HCT116 (cell line): ENCODE measurements at regions not wholly inside any gene's neighbourhood (a gene's known extent, or its start where the extent isn't known, plus 50 kb on each side); places are given as distances from the start of the nearest gene placed in this dataset.

Source experiments
- ATAC-seq: fragments of 200-7000 bp; cut with Tn5 transposase; 2 replicates; pipeline ENCODE4 v1.9.1; 2020; ENCODE audit warnings: mild to moderate bottlenecking, moderate library complexity
- BruUV-seq: library from RNA; stranded (reverse); fragments of 400-500 nt; replicated peaks from 2 replicates; lab custom pipeline; 2021; lab: Mats Ljungman, UMichigan
- CTCF ChIA-PET: fragments of 300-600 bp; sonication (Branson Sonifier 250); formaldehyde crosslinking; loops from one replicate; lab custom pipeline; 2021; ENCODE audit warnings: antibody characterized with exemption; lab: Charles Lee
- POLR2A ChIA-PET: fragments of 300-600, 350-600 bp; sonication (Branson Sonifier 250); formaldehyde crosslinking; loops from one replicate; lab custom pipeline; 2021; ENCODE audit warnings: antibody characterized with exemption; lab: Charles Lee
- RAD21 ChIA-PET, 2 experiments: fragments of 300-600 bp; sonication (Branson Sonifier 250); formaldehyde crosslinking; loops; one replicate each; lab custom pipeline; 2023; ENCODE audit warnings: low total read pairs in 2 of 2; ENCODE audit not compliant: uncharacterized antibody in 2 of 2, unreplicated experiment in 2 of 2, low non-redundant PET in 1 of 2; lab: Charles Lee
- DNase-seq: peaks from one replicate; pipeline ENCODE4 v3.0.0-alpha.2; 2010; ENCODE audit warnings: low read depth, low spot score
- H2AFZ ChIP-seq: fragments of 200-600 bp; shearing (Covaris generic), sonication (generic); 2 replicates; pipeline ENCODE4 v1.6.1; 2017; ENCODE audit warnings: low read depth, mixed run types, mixed read lengths, antibody characterized with exemption, low read length; ENCODE audit not compliant: poor library complexity, severe bottlenecking
- H3K27ac ChIP-seq: 2 replicates; pipeline ENCODE4 v1.5.1; 2012; ENCODE audit warnings: low read depth, low read length
- H3K27me3 ChIP-seq: fragments of 200-600 bp; sonication (generic); 2 replicates; pipeline ENCODE4 v1.6.1; 2016; ENCODE audit warnings: mixed run types, low read length, mixed read lengths; ENCODE audit not compliant: insufficient read depth
- H3K36me3 ChIP-seq, 2 experiments: fragments of 200-500 bp in 1 of 2; fragments of 200-600 bp in 1 of 2; sonication (Bioruptor generic) in 1 of 2; sonication (generic) in 1 of 2; 2 replicates each; pipeline versions ENCODE4 v1.5.1 to v1.6.1; 2014 to 2016; ENCODE audit warnings: low read length in 2 of 2, inconsistent platforms in 1 of 2, mixed read lengths in 1 of 2, mixed run types in 1 of 2; ENCODE audit not compliant: insufficient read depth in 2 of 2, control insufficient read depth in 1 of 2
- H3K4me1 ChIP-seq, 2 experiments: fragments of 200-600 bp in 1 of 2; sonication (generic) in 1 of 2; 2 replicates each; pipeline versions ENCODE4 v1.5.1 to v1.6.1; 2012 to 2017; ENCODE audit warnings: low read length in 2 of 2, inconsistent platforms in 1 of 2, mild to moderate bottlenecking in 1 of 2, mixed read lengths in 1 of 2, mixed run types in 1 of 2, moderate library complexity in 1 of 2; ENCODE audit not compliant: insufficient read depth in 2 of 2, control insufficient read depth in 1 of 2
- H3K4me2 ChIP-seq: fragments of 200-600 bp; sonication (generic); 2 replicates; pipeline ENCODE4 v1.6.1; 2017; ENCODE audit warnings: mixed run types, low read length, mixed read lengths
- H3K4me3 ChIP-seq, 2 experiments: fragments of 200-600 bp in 1 of 2; sonication (generic) in 1 of 2; replicated peaks in 1 of 2; 2 replicates each; pipeline ENCODE4 v1.5.1; 2011 to 2016; ENCODE audit warnings: low read length in 2 of 2, control low read depth in 1 of 2, low read depth in 1 of 2, mild to moderate bottlenecking in 1 of 2, mixed read lengths in 1 of 2, mixed run types in 1 of 2
- H3K79me2 ChIP-seq: fragments of 200-600 bp; sonication (generic); 2 replicates; pipeline ENCODE4 v1.6.1; 2017; ENCODE audit warnings: mild to moderate bottlenecking, mixed run types, low read length, moderate library complexity, mixed read lengths; ENCODE audit not compliant: insufficient read depth
- H3K9ac ChIP-seq: fragments of 200-600 bp; sonication (generic); 2 replicates; pipeline ENCODE4 v1.6.1; 2016; ENCODE audit warnings: low read length, mixed read lengths
- H3K9me2 ChIP-seq: fragments of 200-600 bp; sonication (generic), shearing (Covaris generic); 2 replicates; pipeline ENCODE4 v1.6.1; 2017; ENCODE audit warnings: mixed run types, mild to moderate bottlenecking, moderate library complexity; ENCODE audit not compliant: insufficient read depth
- H3K9me3 ChIP-seq, 2 experiments: fragments of 200-500 bp in 1 of 2; fragments of 200-600 bp in 1 of 2; sonication (Bioruptor generic) in 1 of 2; sonication (generic) in 1 of 2; 2 replicates each; pipeline ENCODE4 v1.6.1; 2014 to 2017; ENCODE audit warnings: low read length in 2 of 2, mixed read lengths in 2 of 2, inconsistent platforms in 1 of 2, low read depth in 1 of 2, mild to moderate bottlenecking in 1 of 2, mixed run types in 1 of 2, moderate library complexity in 1 of 2; ENCODE audit not compliant: control insufficient read depth in 1 of 2, insufficient read depth in 1 of 2
- H4K20me1 ChIP-seq: fragments of 200-600 bp; sonication (generic), shearing (Covaris generic); 2 replicates; pipeline ENCODE4 v1.6.1; 2017; ENCODE audit warnings: mixed run types, mild to moderate bottlenecking, moderate library complexity; ENCODE audit not compliant: insufficient read depth
- CBX3 ChIP-seq: IDR thresholded peaks from 2 replicates; pipeline ENCODE4 v1.6.1; 2012; ENCODE audit warnings: low read depth
- FOSL1 ChIP-seq: IDR thresholded peaks from 2 replicates; pipeline ENCODE4 v1.6.1; 2012; ENCODE audit warnings: low read depth
- POLR2AphosphoS5 ChIP-seq: IDR thresholded peaks from 2 replicates; pipeline ENCODE4 v1.6.1; 2011; ENCODE audit warnings: mild to moderate bottlenecking, low read depth, low read length, moderate library complexity
- RAD21 ChIP-seq: IDR thresholded peaks from 2 replicates; pipeline ENCODE4 v1.6.1; 2012; ENCODE audit warnings: low read depth, mild to moderate bottlenecking
- SP1 ChIP-seq: IDR thresholded peaks from 2 replicates; pipeline ENCODE4 v1.6.1; 2012; ENCODE audit warnings: low read depth
- SRF ChIP-seq: IDR thresholded peaks from 2 replicates; pipeline ENCODE4 v1.6.1; 2012; ENCODE audit warnings: low read depth
- TCF7L2 ChIP-seq: IDR thresholded peaks from 2 replicates; pipeline ENCODE4 v1.7.0; 2011; ENCODE audit warnings: borderline replicate concordance, inconsistent platforms; ENCODE audit not compliant: insufficient read depth, insufficient read length; ENCODE audit errors: extremely low read depth
- YY1 ChIP-seq: IDR thresholded peaks from 2 replicates; pipeline ENCODE4 v1.6.1; 2011; ENCODE audit warnings: low read length, low read depth, moderate library complexity, mild to moderate bottlenecking; ENCODE audit not compliant: insufficient replicate concordance; ENCODE audit errors: extremely low read depth
- ZFX ChIP-seq: fragments of 450-650 bp; IDR thresholded peaks from 2 replicates; pipeline ENCODE4 v1.6.1; 2017
- intact Hi-C: fragments of 100-400 bp; cut with micrococcal nuclease; formaldehyde crosslinking; loops from 2 replicates; pipeline ENCODE4 v1.10.0; 2022
- TF ChIP-seq, protein P1 (sequence below): IDR thresholded peaks from 2 replicates; pipeline ENCODE4 v1.6.1; 2012
- TF ChIP-seq, protein P2 (sequence below), 3 experiments: fragments of 200-600 bp in 1 of 3; sonication (generic) in 1 of 3; IDR thresholded peaks in 2 of 3; conservative IDR thresholded peaks in 1 of 3; 2 replicates each; pipeline ENCODE4 v1.5.1; 2012 to 2017; ENCODE audit warnings: low read depth in 2 of 3, low read length in 2 of 3, antibody characterized with exemption in 1 of 3, borderline replicate concordance in 1 of 3, control low read depth in 1 of 3, mild to moderate bottlenecking in 1 of 3, mixed read lengths in 1 of 3, mixed run types in 1 of 3, moderate library complexity in 1 of 3; ENCODE audit not compliant: insufficient read depth in 1 of 3
- TF ChIP-seq, protein P3 (sequence below): IDR thresholded peaks from 2 replicates; pipeline ENCODE4 v1.6.1; 2011; ENCODE audit warnings: mild to moderate bottlenecking, low read length, moderate library complexity; ENCODE audit not compliant: insufficient replicate concordance; ENCODE audit errors: extremely low read depth

DNA sequence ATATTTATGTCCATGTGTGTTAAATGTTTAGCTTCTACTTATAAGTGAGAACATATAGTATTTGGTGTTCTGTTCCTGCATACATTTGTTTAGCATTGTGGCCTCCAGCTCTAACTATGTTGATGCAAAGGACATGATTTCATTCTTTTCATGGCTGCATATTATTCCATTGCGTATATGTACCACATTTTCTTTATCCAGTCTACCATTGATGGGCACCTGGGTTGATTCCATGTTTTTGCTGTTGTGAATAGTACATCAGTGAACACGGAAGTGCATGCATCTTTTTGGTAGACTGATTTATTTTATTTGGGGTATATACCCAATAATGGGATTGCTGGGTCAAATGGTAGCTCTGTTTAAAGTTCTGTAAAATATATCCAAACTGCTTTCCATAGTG is 359.0 kb downstream of the SLCO4C1 start:
- no peaks in the 10 kb centered on the region for H3K4me1 ChIP-seq
- no peak overlapping the region for H3K27ac ChIP-seq
- no peak for DNase-seq
- H3K9me3 ChIP-seq: no peaks in the 10 kb centered on the region
- POLR2A ChIA-PET: no interaction called here
- no peaks in the 10 kb centered on the region for H3K27me3 ChIP-seq
- no peaks in the 10 kb centered on the region for H3K79me2 ChIP-seq
- no peak overlapping the region for H3K4me3 ChIP-seq
- CTCF ChIA-PET: no interaction called here
- RAD21 ChIA-PET: no interaction called here
- no peaks in the 10 kb centered on the region for H4K20me1 ChIP-seq
- H2AFZ ChIP-seq: no peak overlapping the region
- ATAC-seq: no peak
- no peaks in the 10 kb centered on the region for H3K9me2 ChIP-seq
- no peak overlapping the region for H3K9ac ChIP-seq
- no peaks in the 10 kb centered on the region for H3K36me3 ChIP-seq
- no peak overlapping the region for H3K4me2 ChIP-seq
- TF ChIP-seq FOSL1 (no peak), SP1 (no peak), SRF (no peak), CBX3 (no peak), TCF7L2 (no peak), ZFX (no peak), POLR2AphosphoS5 (no peak), YY1 (no peak), RAD21 (no peak)
- TF ChIP-seq, protein P1, sequence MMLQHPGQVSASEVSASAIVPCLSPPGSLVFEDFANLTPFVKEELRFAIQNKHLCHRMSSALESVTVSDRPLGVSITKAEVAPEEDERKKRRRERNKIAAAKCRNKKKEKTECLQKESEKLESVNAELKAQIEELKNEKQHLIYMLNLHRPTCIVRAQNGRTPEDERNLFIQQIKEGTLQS: no peak
- TF ChIP-seq, protein P2, sequence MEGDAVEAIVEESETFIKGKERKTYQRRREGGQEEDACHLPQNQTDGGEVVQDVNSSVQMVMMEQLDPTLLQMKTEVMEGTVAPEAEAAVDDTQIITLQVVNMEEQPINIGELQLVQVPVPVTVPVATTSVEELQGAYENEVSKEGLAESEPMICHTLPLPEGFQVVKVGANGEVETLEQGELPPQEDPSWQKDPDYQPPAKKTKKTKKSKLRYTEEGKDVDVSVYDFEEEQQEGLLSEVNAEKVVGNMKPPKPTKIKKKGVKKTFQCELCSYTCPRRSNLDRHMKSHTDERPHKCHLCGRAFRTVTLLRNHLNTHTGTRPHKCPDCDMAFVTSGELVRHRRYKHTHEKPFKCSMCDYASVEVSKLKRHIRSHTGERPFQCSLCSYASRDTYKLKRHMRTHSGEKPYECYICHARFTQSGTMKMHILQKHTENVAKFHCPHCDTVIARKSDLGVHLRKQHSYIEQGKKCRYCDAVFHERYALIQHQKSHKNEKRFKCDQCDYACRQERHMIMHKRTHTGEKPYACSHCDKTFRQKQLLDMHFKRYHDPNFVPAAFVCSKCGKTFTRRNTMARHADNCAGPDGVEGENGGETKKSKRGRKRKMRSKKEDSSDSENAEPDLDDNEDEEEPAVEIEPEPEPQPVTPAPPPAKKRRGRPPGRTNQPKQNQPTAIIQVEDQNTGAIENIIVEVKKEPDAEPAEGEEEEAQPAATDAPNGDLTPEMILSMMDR (IDR thresholded peaks at IDR 0.05 in 2 of 3, conservative IDR thresholded peaks at IDR 0.05 in 1 of 3; ENCODE audit: borderline replicate concordance in 1 of 3, insufficient read depth in 1 of 3, low read depth in 2 of 3, low read length in 2 of 3): no peak
- TF ChIP-seq, protein P3, sequence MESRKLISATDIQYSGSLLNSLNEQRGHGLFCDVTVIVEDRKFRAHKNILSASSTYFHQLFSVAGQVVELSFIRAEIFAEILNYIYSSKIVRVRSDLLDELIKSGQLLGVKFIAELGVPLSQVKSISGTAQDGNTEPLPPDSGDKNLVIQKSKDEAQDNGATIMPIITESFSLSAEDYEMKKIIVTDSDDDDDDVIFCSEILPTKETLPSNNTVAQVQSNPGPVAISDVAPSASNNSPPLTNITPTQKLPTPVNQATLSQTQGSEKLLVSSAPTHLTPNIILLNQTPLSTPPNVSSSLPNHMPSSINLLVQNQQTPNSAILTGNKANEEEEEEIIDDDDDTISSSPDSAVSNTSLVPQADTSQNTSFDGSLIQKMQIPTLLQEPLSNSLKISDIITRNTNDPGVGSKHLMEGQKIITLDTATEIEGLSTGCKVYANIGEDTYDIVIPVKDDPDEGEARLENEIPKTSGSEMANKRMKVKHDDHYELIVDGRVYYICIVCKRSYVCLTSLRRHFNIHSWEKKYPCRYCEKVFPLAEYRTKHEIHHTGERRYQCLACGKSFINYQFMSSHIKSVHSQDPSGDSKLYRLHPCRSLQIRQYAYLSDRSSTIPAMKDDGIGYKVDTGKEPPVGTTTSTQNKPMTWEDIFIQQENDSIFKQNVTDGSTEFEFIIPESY: no peak
- BruUV-seq: no TSS peak
- intact Hi-C loops: no loop called here
